Stomach (tissue), 4 donors: ENCODE measurements at regions not wholly inside any gene's neighbourhood (a gene's known extent, or its start where the extent isn't known, plus 50 kb on each side); places are given as distances from the start of the nearest gene placed in this dataset.

Experiments
- POLR2A ChIP-seq, 4 donors: fragments of 450-650 bp; IDR thresholded peaks; one replicate each; pipeline ENCODE4 v1.6.1; 2016; ENCODE audit warnings: antibody characterized with exemption in 4 of 4, control low read depth in 2 of 4, mild to moderate bottlenecking in 1 of 4, moderate library complexity in 1 of 4
- POLR2AphosphoS5 ChIP-seq, 3 donors: sonication (generic); formaldehyde crosslinking; IDR thresholded peaks; one replicate each; pipeline ENCODE4 v1.6.1; 2016; ENCODE audit warnings: antibody characterized with exemption in 3 of 3
- TF ChIP-seq, protein P1 (sequence below), 7 experiments: fragments of 450-650 bp in 4 of 7; fragments of 200-600 bp in 3 of 7; sonication (generic) in 3 of 7; IDR thresholded peaks; one replicate each; pipeline ENCODE4 v1.5.1; 2016 to 2019; ENCODE audit warnings: antibody characterized with exemption in 7 of 7, control low read depth in 2 of 7, mild to moderate bottlenecking in 1 of 7

- TF ChIP-seq POLR2A (IDR thresholded peaks at IDR 0.05) (no peak), POLR2AphosphoS5 (IDR thresholded peaks at IDR 0.05) (no peak)
- TF ChIP-seq, protein P1, sequence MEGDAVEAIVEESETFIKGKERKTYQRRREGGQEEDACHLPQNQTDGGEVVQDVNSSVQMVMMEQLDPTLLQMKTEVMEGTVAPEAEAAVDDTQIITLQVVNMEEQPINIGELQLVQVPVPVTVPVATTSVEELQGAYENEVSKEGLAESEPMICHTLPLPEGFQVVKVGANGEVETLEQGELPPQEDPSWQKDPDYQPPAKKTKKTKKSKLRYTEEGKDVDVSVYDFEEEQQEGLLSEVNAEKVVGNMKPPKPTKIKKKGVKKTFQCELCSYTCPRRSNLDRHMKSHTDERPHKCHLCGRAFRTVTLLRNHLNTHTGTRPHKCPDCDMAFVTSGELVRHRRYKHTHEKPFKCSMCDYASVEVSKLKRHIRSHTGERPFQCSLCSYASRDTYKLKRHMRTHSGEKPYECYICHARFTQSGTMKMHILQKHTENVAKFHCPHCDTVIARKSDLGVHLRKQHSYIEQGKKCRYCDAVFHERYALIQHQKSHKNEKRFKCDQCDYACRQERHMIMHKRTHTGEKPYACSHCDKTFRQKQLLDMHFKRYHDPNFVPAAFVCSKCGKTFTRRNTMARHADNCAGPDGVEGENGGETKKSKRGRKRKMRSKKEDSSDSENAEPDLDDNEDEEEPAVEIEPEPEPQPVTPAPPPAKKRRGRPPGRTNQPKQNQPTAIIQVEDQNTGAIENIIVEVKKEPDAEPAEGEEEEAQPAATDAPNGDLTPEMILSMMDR (IDR thresholded peaks at IDR 0.05): no peak
These were observed 1321.5 kb upstream of the CELF4 start for GRCh38 chr18:38886861-38887670.
